GM18517 (cell line): ENCODE measurements at regions not wholly inside any gene's neighbourhood (a gene's known extent, or its start where the extent isn't known, plus 50 kb on each side); places are given as distances from the start of the nearest gene placed in this dataset.

Experiments
- ATAC-seq: cut with Tn5 transposase; IDR thresholded peaks from one replicate; pipeline ENCODE4 v1.9.1; 2021; ENCODE audit warnings: mild to moderate bottlenecking, moderate library complexity; ENCODE audit not compliant: unreplicated experiment

- ATAC-seq: no peak
Measured at GRCh38 chr5:103498800-103499551, 63.6 kb downstream of the NUDT12 start.

- no peak for ATAC-seq
Measured at GRCh38 chr5:103498211-103498610, 64.4 kb downstream of the NUDT12 start.

GRCh38 chr5:103497781-103498180 lies 64.8 kb downstream of the NUDT12 start:
- no peak for ATAC-seq

- no peak for ATAC-seq
Measured at GRCh38 chr5:103490030-103490739, 72.4 kb downstream of the NUDT12 start.

- no peak for ATAC-seq
Measured at GRCh38 chr5:103489307-103489706, 73.3 kb downstream of the NUDT12 start.

DNA sequence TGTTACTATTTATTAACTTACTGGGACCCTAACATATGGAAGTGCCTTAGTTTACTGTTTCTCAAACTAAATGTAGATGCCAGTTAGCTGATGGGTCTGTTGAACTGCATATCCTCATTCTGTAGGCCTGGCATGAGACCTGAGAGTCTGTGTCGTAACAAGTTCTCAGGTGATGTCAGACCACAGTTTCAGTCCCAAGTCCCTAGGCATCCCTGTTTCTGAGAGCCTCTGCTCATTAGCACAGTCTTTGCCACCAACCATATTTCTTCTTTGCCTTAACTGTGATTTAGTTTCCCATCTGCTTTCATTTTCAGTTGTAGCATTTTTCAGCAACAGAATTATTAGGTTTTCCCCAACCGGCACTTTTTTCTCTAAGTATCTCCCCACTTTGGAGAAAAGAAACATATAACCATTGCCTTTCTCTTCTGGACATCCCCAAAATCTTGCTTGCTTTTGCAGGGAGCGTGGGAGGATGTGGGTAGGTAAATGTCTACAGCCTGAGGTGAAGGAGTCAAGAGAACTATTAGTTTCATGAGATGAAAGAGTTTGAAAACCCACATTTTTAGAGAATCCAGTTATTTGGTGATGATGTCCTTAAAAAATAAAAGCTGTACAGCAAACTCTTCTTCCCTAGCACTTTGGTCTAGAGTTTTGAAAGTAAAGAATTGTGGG lies 74.6 kb downstream of the NUDT12 start:
- ATAC-seq: no peak

- no peak for ATAC-seq
Measured at GRCh38 chr5:103487218-103487617, 75.4 kb downstream of the NUDT12 start.

DNA sequence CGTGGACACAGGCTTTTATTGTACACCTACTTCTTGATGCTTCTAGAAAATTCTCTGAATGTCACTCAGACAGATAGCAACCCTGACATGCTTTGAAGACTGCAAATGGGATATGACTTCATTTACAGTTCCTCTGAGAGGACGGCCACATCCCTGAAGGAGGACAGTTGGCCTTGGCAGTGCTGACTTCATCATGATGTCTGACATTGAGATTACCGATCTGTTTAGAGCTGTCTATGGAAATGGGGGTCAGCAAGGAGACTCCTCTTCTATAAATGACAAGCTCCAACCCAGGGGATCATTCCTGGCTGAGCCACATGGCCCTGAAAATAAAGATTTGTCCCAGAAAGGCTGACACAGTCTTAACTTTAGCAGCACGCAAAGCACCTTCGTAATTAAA lies 75.8 kb downstream of the NUDT12 start:
- ATAC-seq: no peak

DNA sequence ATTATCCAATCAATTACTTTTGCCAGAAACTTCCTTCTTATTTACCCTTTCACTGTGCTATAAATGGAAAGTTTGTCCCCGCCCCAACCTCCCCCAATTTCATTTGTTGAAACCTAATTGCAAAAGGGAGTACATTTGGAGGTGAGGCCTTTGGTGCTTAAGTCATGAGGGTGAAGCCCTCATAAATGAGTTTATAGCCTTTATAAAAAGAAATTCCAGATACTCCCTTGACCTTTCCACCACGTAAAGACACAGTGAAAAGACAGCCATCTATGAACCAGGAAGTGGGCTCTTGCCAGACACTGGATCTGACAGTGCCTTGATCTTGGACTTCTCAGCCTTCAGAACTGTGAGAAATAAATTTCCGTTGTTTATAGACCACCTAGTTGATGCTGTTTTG lies 82.3 kb downstream of the NUDT12 start:
- no peak for ATAC-seq

DNA sequence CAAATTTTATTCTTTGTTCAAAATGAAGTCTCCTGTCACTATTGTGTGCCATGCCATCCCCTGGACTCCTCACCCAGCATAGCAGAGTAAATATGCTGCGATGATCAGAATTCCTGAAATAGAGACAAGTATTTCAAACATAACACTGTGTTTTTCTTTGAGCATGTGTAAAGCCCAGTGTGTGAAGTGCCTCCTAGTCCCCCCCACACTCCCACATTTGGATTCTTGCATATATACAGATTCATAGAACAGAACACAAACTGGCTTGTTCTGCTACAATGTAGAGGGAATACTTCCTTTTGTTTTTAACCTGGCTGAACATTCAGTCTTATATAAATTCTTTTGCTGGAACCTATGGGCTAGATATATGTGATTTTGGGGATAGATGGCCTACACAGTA lies 84.9 kb downstream of the NUDT12 start:
- no peak for ATAC-seq

- no peak for ATAC-seq
Measured at GRCh38 chr5:103476811-103477210, 85.8 kb downstream of the NUDT12 start.

DNA sequence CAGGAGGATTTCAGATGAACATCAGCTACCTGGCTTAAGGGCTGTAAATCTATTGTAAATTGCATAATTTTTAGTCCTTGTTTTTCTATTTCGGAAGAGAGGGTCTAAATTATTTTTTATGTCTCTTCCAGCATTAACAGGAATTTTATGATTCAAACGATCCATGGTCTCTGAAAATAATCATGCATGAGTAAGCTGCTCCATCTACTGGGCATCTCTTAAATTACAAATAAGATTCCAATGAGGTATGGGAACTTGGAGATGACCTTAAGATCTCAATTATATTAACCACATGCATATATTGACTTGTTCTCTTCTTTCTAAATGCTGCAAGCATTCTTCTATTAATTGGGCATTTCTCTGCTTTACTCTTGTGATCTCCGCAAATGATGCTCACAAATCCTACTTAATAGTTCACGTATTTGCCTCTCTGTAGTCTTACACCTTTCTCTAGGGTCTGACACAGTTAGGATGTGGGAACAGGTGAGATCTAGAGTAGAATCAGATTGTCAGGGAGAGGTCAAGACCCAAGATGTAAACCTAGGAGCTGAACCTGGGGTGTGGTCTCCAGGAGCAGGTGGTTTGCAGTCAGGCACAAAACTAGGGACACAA lies 86.9 kb downstream of the NUDT12 start:
- no peak for ATAC-seq

GRCh38 chr5:103474677-103475076 lies 87.9 kb downstream of the NUDT12 start:
- ATAC-seq: no peak

GRCh38 chr5:103473725-103474124 lies 88.9 kb downstream of the NUDT12 start:
- no peak for ATAC-seq

DNA sequence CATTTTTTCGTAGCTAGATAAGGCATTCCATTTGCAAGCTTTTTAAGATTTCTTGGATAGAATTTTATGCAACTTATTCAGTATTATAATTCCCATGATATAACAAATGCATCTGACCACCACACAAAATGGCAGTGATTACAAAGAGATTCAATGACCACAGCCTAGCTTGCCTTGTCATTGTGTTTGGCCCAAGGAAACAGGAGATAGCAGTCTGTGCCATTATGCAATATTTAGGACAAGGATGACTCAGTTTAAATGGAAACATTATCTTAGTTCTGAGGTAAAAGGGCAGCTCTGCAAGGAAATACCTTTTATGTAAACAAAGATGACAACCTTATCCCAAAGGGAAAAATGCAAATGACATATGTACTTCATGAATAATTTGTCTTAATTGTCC lies 89.8 kb downstream of the NUDT12 start:
- ATAC-seq: no peak

DNA sequence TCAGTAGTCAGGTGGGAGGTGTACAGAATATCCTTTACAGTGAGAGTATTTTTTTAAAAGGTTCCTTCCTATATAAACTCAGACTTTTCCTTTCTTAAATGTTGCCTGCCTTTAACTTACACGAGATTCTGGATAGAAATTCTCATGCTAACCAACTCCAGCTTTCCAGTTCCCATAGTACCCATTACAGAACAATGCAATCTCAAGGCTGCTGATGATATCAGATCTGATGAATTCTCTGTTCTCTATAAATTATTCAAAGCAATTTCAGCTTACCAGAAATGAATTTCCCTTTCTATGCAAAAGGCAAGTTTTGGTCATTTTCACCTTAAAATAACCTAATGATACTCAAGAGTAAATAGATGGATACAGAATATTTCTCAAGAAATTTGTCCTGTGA lies 90.3 kb downstream of the NUDT12 start:
- no peak for ATAC-seq

GRCh38 chr5:103469288-103470040 lies 93.1 kb downstream of the NUDT12 start:
- ATAC-seq: no peak

DNA sequence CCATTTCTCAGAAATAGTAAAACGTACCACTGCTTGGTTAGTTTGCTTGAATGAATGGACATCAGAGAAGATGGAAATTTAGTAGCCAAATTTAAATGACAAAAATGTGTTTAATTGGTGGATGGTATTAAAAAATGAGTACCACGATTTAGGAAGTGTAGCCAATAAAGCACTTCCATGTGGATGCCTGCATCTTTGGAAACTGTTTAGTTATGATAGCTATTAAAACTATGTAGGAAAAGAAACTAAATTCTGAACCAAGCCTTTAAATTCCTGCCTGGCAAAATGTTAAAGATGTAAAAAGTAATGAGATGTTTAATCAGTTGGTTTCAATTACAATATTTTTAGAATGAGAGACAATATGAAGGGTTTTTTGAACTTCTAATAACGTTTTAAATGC lies 94.8 kb downstream of the NUDT12 start:
- ATAC-seq: no peak

DNA sequence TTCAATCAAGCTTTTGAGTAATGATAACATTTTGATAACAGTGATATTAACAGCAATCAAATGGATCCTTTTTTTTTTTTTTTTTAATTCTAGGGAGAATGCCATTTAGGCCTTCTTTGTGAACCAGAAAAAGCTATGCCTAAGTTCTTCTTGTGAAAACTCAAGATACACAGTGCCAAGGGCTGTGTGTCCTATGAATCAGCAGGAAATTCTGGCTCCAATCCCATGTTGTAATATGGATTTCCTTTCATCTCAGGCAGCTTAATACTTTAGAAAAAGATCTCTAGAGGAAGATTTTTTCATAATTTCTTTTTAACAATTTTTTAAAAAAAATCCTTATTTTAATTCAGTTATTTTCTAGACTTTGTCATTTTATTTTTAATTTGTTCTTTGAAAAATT lies 96.1 kb downstream of the NUDT12 start:
- no peak for ATAC-seq

DNA sequence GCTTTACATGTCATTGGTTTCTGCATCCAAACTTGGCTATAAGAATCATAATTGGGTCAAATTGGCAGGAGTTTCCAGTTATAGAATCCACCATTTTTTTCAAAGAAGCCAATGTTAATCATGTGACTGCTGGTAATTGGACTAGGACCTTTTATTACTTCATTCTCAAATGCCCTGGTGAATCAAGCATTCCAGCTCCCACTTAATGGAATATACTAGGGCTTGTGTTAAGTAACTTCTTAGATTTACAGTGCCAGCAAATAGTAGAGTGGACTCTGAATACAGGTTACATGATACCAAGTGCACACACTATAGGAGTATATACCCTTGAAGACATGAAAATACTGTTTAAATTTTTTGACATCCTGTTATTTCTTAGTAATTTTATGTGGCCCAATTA lies 96.7 kb downstream of the NUDT12 start:
- ATAC-seq: no peak
